SK-N-SH (cell line): ENCODE measurements at regions not wholly inside any gene's neighbourhood (a gene's known extent, or its start where the extent isn't known, plus 50 kb on each side); places are given as distances from the start of the nearest gene placed in this dataset.

Source experiments
- CTCF ChIA-PET: fragments of 300-600, 350-600 bp; formaldehyde crosslinking; extraction: SDS; loops from one replicate; lab custom pipeline; 2021; lab: Yijun Ruan, JAX
- POLR2A ChIA-PET: fragments of 350-600 bp; sonication (Branson Sonifier 250); formaldehyde crosslinking; extraction: SDS; loops from one replicate; lab custom pipeline; 2020; ENCODE audit warnings: antibody characterized with exemption, inconsistent platforms; lab: Yijun Ruan, JAX
- DNase-seq: peaks from one replicate; pipeline ENCODE4 v3.0.0; 2012
- H2AFZ ChIP-seq: fragments of 200-600 bp; sonication (generic); 2 replicates; pipeline ENCODE4 v1.8.1; 2016; ENCODE audit warnings: antibody characterized with exemption, mild to moderate bottlenecking, low read depth
- H3F3A ChIP-seq: fragments of 200-600 bp; sonication (generic); replicated peaks from 2 replicates; pipeline ENCODE3; 2016; ENCODE audit warnings: antibody characterized with exemption, mild to moderate bottlenecking; ENCODE audit not compliant: insufficient read depth
- H3K27ac ChIP-seq, 2 experiments: fragments of 200-500 bp in 1 of 2; fragments of 200-600 bp in 1 of 2; sonication (Bioruptor generic) in 1 of 2; sonication (generic), shearing (Covaris generic) in 1 of 2; 2 replicates each; pipeline versions ENCODE4 v1.5.1 to v1.6.1; 2014 to 2016; ENCODE audit warnings: low read depth in 2 of 2, inconsistent platforms in 1 of 2, low read length in 1 of 2, mild to moderate bottlenecking in 1 of 2, mixed read lengths in 1 of 2
- H3K27me3 ChIP-seq: fragments of 200-600 bp; sonication (generic), shearing (Covaris generic); 2 replicates; pipeline ENCODE4 v1.6.1; 2016; ENCODE audit warnings: mixed run types; ENCODE audit not compliant: insufficient read depth
- H3K36me3 ChIP-seq, 2 experiments: fragments of 200-500 bp in 1 of 2; fragments of 200-600 bp in 1 of 2; sonication (Bioruptor generic) in 1 of 2; sonication (generic) in 1 of 2; replicated peaks in 1 of 2; 2 replicates each; pipeline versions ENCODE3 to v1.5.1; 2014 to 2016; ENCODE audit warnings: low read length in 1 of 2, mild to moderate bottlenecking in 1 of 2; ENCODE audit not compliant: insufficient read depth in 2 of 2, control insufficient read depth in 1 of 2
- H3K4me1 ChIP-seq, 2 experiments: fragments of 200-500 bp in 1 of 2; fragments of 200-600 bp in 1 of 2; sonication (Bioruptor generic) in 1 of 2; sonication (generic), shearing (Covaris generic) in 1 of 2; 2 replicates each; pipeline versions ENCODE4 v1.5.1 to v1.6.1; 2014 to 2016; ENCODE audit warnings: low read depth in 1 of 2, low read length in 1 of 2, mixed run types in 1 of 2; ENCODE audit not compliant: insufficient read depth in 2 of 2, control insufficient read depth in 1 of 2
- H3K4me2 ChIP-seq: fragments of 200-600 bp; sonication (generic), shearing (Covaris generic); 2 replicates; pipeline ENCODE4 v1.6.1; 2017; ENCODE audit warnings: mixed run types
- H3K4me3 ChIP-seq, 2 experiments: fragments of 200-500 bp in 1 of 2; fragments of 200-600 bp in 1 of 2; sonication (Bioruptor generic) in 1 of 2; sonication (generic), shearing (Covaris generic) in 1 of 2; 2 replicates each; pipeline versions ENCODE4 v1.5.1 to v1.8.1; 2014 to 2016; ENCODE audit warnings: low read depth in 2 of 2, inconsistent platforms in 1 of 2, low read length in 1 of 2, mild to moderate bottlenecking in 1 of 2, mixed read lengths in 1 of 2, moderate library complexity in 1 of 2
- H3K79me2 ChIP-seq: fragments of 200-600 bp; sonication (generic); 2 replicates; pipeline ENCODE4 v1.8.1; 2017; ENCODE audit warnings: mild to moderate bottlenecking; ENCODE audit not compliant: insufficient read depth
- H3K9ac ChIP-seq: fragments of 200-600 bp; sonication (generic); 2 replicates; pipeline ENCODE4 v1.6.1; 2017; ENCODE audit warnings: mixed run types
- H3K9me2 ChIP-seq: fragments of 200-600 bp; sonication (generic); 2 replicates; pipeline ENCODE4 v1.6.1; 2017; ENCODE audit warnings: mixed run types
- H3K9me3 ChIP-seq: fragments of 200-600 bp; sonication (generic); 2 replicates; pipeline ENCODE4 v1.6.1; 2017; ENCODE audit warnings: mixed run types, mild to moderate bottlenecking, moderate library complexity
- H4K20me1 ChIP-seq: fragments of 200-600 bp; sonication (generic); 2 replicates; pipeline ENCODE4 v1.6.1; 2017; ENCODE audit warnings: mild to moderate bottlenecking, mixed run types; ENCODE audit not compliant: insufficient read depth
- ELF1 ChIP-seq: IDR thresholded peaks from 2 replicates; pipeline ENCODE4 v1.4.0; 2012
- EP300 ChIP-seq, 2 experiments: IDR thresholded peaks; 2 replicates each; pipeline versions ENCODE4 v1.4.0 to v1.6.1; 2012; ENCODE audit warnings: borderline replicate concordance in 1 of 2, low read depth in 1 of 2, low read length in 1 of 2
- EZH2phosphoT487 ChIP-seq: fragments of 200-600 bp; sonication (generic); IDR thresholded peaks from 2 replicates; pipeline ENCODE4 v1.6.1; 2017; ENCODE audit warnings: low read depth, mixed run types, mild to moderate bottlenecking, antibody characterized with exemption, moderate library complexity, borderline replicate concordance
- FOSL2 ChIP-seq: IDR thresholded peaks from 2 replicates; pipeline ENCODE4 v1.4.0; 2012; ENCODE audit warnings: low read depth, mild to moderate bottlenecking, moderate library complexity, borderline replicate concordance
- FOXM1 ChIP-seq: IDR thresholded peaks from 2 replicates; pipeline ENCODE4 v1.4.0; 2012; ENCODE audit warnings: low read depth, mild to moderate bottlenecking
- GABPA ChIP-seq: IDR thresholded peaks from 2 replicates; pipeline ENCODE4 v1.4.0; 2012; ENCODE audit warnings: low read depth, mild to moderate bottlenecking
- GATA2 ChIP-seq: sonication (generic); formaldehyde crosslinking; IDR thresholded peaks from 2 replicates; pipeline ENCODE4 v1.5.0; 2020; ENCODE audit warnings: mild to moderate bottlenecking, missing genetic modification reagents
- MEF2A ChIP-seq: IDR thresholded peaks from 2 replicates; pipeline ENCODE4 v1.4.0; 2012; ENCODE audit warnings: low read depth, borderline replicate concordance
- NRF1 ChIP-seq: IDR thresholded peaks from 2 replicates; pipeline ENCODE4 v1.6.1; 2012; ENCODE audit warnings: low read depth, mild to moderate bottlenecking, low read length
- PBX3 ChIP-seq: IDR thresholded peaks from 2 replicates; pipeline ENCODE4; 2012
- POLR2AphosphoS5 ChIP-seq: IDR thresholded peaks from 2 replicates; pipeline ENCODE4 v1.6.1; 2012; ENCODE audit warnings: low read depth, low read length
- RAD21 ChIP-seq: IDR thresholded peaks from 2 replicates; pipeline ENCODE4 v1.6.1; 2012; ENCODE audit warnings: mild to moderate bottlenecking, low read length
- RCOR1 ChIP-seq: fragments of 150-350 bp; IDR thresholded peaks from 2 replicates; pipeline ENCODE4 v1.6.1; 2017; ENCODE audit warnings: antibody characterized with exemption, low read length
- RFX5 ChIP-seq: IDR thresholded peaks from 2 replicates; pipeline ENCODE4 v1.6.1; 2012; ENCODE audit warnings: mild to moderate bottlenecking, improper control_type of control experiment, low read length
- RXRA ChIP-seq: IDR thresholded peaks from 2 replicates; pipeline ENCODE4 v1.4.0; 2012; ENCODE audit warnings: low read depth, mild to moderate bottlenecking, borderline replicate concordance
- SIN3A ChIP-seq: IDR thresholded peaks from 2 replicates; pipeline ENCODE4 v1.6.1; 2012; ENCODE audit warnings: low read depth, mild to moderate bottlenecking, low read length, moderate library complexity, borderline replicate concordance
- SMC3 ChIP-seq: IDR thresholded peaks from 2 replicates; pipeline ENCODE4 v1.6.1; 2012; ENCODE audit warnings: low read depth, low read length, improper control_type of control experiment
- TAF1 ChIP-seq: IDR thresholded peaks from 2 replicates; pipeline ENCODE4 v1.6.1; 2012; ENCODE audit warnings: low read depth, mild to moderate bottlenecking, low read length, moderate library complexity, borderline replicate concordance
- TEAD4 ChIP-seq: IDR thresholded peaks from 2 replicates; pipeline ENCODE4 v1.4.0; 2012; ENCODE audit warnings: mild to moderate bottlenecking, borderline replicate concordance; ENCODE audit not compliant: insufficient read depth
- YY1 ChIP-seq: IDR thresholded peaks from 2 replicates; pipeline ENCODE4 v1.4.0; 2012; ENCODE audit warnings: low read depth, mild to moderate bottlenecking
- WGBS: methylation state at CpG from one replicate; pipeline ENCODE4 v1.1.6; 2017; ENCODE audit warnings: low lambda C conversion rate; 5-methylcytosine and 5-hydroxymethylcytosine counted together
- TF ChIP-seq, protein P1 (sequence below): IDR thresholded peaks from 2 replicates; pipeline ENCODE4 v1.4.0; 2012; ENCODE audit warnings: low read depth, borderline replicate concordance
- TF ChIP-seq, protein P2 (sequence below): IDR thresholded peaks from 2 replicates; pipeline ENCODE4 v1.4.0; 2012; ENCODE audit warnings: low read depth, borderline replicate concordance
- TF ChIP-seq, protein P3 (sequence below): IDR thresholded peaks from 2 replicates; pipeline ENCODE4 v1.4.0; 2012; ENCODE audit warnings: low read depth

GRCh38 chr14:38079268-38079667 lies 128.4 kb upstream of the SSTR1 start:
- CTCF ChIA-PET: no interaction called here
- H3K9me2 ChIP-seq: no peaks in the 10 kb centered on the region
- TF ChIP-seq MEF2A (no peak), YY1 (no peak), EZH2phosphoT487 (no peak), TEAD4 (no peak), GATA2 (CRISPR knock-in tag) (no peak), POLR2AphosphoS5 (no peak), NRF1 (no peak), SMC3 (no peak), ELF1 (no peak), RAD21 (no peak), GABPA (no peak), FOSL2 (no peak), FOXM1 (no peak)
- TF ChIP-seq, protein P1, sequence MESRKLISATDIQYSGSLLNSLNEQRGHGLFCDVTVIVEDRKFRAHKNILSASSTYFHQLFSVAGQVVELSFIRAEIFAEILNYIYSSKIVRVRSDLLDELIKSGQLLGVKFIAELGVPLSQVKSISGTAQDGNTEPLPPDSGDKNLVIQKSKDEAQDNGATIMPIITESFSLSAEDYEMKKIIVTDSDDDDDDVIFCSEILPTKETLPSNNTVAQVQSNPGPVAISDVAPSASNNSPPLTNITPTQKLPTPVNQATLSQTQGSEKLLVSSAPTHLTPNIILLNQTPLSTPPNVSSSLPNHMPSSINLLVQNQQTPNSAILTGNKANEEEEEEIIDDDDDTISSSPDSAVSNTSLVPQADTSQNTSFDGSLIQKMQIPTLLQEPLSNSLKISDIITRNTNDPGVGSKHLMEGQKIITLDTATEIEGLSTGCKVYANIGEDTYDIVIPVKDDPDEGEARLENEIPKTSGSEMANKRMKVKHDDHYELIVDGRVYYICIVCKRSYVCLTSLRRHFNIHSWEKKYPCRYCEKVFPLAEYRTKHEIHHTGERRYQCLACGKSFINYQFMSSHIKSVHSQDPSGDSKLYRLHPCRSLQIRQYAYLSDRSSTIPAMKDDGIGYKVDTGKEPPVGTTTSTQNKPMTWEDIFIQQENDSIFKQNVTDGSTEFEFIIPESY: no peak
- TF ChIP-seq, protein P2, sequence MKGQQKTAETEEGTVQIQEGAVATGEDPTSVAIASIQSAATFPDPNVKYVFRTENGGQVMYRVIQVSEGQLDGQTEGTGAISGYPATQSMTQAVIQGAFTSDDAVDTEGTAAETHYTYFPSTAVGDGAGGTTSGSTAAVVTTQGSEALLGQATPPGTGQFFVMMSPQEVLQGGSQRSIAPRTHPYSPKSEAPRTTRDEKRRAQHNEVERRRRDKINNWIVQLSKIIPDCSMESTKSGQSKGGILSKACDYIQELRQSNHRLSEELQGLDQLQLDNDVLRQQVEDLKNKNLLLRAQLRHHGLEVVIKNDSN: no peak
- TF ChIP-seq, protein P3, sequence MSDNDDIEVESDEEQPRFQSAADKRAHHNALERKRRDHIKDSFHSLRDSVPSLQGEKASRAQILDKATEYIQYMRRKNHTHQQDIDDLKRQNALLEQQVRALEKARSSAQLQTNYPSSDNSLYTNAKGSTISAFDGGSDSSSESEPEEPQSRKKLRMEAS: no peak
- DNase-seq: no peak
- no peak overlapping the region for H2AFZ ChIP-seq
- no peak overlapping the region for H3K4me2 ChIP-seq
- no peaks in the 10 kb centered on the region for H3K27me3 ChIP-seq
- H4K20me1 ChIP-seq: no peaks in the 10 kb centered on the region
- no peak overlapping the region for H3K4me3 ChIP-seq
- H3K79me2 ChIP-seq: no peaks in the 10 kb centered on the region
- no peaks in the 10 kb centered on the region for H3K36me3 ChIP-seq
- H3K27ac ChIP-seq: no peak overlapping the region
- no peaks in the 10 kb centered on the region for H3F3A ChIP-seq
- H3K4me1 ChIP-seq: no peaks in the 10 kb centered on the region
- 0% methylated on average over 1 of the region's 1 CpG for WGBS
- no peak overlapping the region for H3K9ac ChIP-seq
- POLR2A ChIA-PET: no interaction called here
- H3K9me3 ChIP-seq: no peaks in the 10 kb centered on the region

GRCh38 chr14:38079886-38080285 lies 127.8 kb upstream of the SSTR1 start:
- Histone ChIP-seq H3K36me3 (no peaks in the 10 kb centered on the region), H3K9me2 (no peaks in the 10 kb centered on the region), H3K79me2 (no peaks in the 10 kb centered on the region), H3K4me2 (no peak overlapping the region), H2AFZ (no peak overlapping the region), H3K27me3 (no peaks in the 10 kb centered on the region), H3K4me1 (no peaks in the 10 kb centered on the region), H3K9me3 (no peaks in the 10 kb centered on the region), H3K27ac (no peak overlapping the region), H3K9ac (no peak overlapping the region), H3K4me3 (no peak overlapping the region), H4K20me1 (no peaks in the 10 kb centered on the region), H3F3A (no peaks in the 10 kb centered on the region)
- ChIA-PET POLR2A (no interaction called here), CTCF (no interaction called here)
- WGBS: 0% methylated on average over 1 of the region's 1 CpG
- no peak for TF ChIP-seq EZH2phosphoT487
- TF ChIP-seq, protein P3: no peak
- no peak for TF ChIP-seq TAF1
- TF ChIP-seq RFX5: no peak
- TF ChIP-seq PBX3: no peak
- TF ChIP-seq POLR2AphosphoS5: no peak
- no peak for TF ChIP-seq SIN3A
- no peak for TF ChIP-seq EP300 (IDR thresholded peaks at IDR 0.05; ENCODE audit: borderline replicate concordance in 1 of 2, low read depth in 1 of 2, low read length in 1 of 2)
- no peak for TF ChIP-seq RXRA
- no peak for TF ChIP-seq RCOR1
- no peak for TF ChIP-seq YY1
- no peak for TF ChIP-seq GABPA
- TF ChIP-seq GATA2 (CRISPR knock-in tag): no peak
- no peak for TF ChIP-seq ELF1
- DNase-seq: no peak
